OCI-LY7 (cell line): ENCODE measurements at regions not wholly inside any gene's neighbourhood (a gene's known extent, or its start where the extent isn't known, plus 50 kb on each side); places are given as distances from the start of the nearest gene placed in this dataset.

Experiments used
- EZH2phosphoT487 ChIP-seq: fragments of 200-600 bp; sonication (generic); IDR thresholded peaks from 2 replicates; pipeline ENCODE4 v1.6.1; 2018; ENCODE audit warnings: low read depth, borderline replicate concordance, mild to moderate bottlenecking, mixed run types, antibody characterized with exemption, low read length, moderate library complexity, mixed read lengths
- TF ChIP-seq, protein P1 (sequence below): fragments of 200-600 bp; sonication (generic); conservative IDR thresholded peaks from 2 replicates; pipeline ENCODE4 v1.5.1; 2014; ENCODE audit warnings: mild to moderate bottlenecking, antibody characterized with exemption, low read length, moderate library complexity, mixed read lengths

DNA sequence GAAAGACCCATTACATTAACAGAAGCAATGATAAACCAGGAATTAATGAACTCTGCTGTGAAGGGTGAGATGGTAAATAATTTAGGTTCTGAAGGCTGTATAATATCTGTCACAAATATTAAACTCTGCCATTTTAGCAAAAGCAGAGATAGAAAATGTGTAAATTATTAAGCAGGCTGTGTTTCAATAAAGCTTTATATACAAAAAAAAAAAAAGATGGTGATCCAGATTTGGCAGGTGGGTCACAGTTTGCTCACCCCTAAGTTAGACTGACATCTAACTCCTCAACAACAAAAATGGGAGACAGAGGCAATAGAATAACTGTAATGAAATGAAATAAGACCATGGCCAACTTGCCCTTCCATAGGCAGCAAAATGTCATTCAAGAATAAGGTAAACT, 157.3 kb upstream of the FANCL start:
- TF ChIP-seq, protein P1, sequence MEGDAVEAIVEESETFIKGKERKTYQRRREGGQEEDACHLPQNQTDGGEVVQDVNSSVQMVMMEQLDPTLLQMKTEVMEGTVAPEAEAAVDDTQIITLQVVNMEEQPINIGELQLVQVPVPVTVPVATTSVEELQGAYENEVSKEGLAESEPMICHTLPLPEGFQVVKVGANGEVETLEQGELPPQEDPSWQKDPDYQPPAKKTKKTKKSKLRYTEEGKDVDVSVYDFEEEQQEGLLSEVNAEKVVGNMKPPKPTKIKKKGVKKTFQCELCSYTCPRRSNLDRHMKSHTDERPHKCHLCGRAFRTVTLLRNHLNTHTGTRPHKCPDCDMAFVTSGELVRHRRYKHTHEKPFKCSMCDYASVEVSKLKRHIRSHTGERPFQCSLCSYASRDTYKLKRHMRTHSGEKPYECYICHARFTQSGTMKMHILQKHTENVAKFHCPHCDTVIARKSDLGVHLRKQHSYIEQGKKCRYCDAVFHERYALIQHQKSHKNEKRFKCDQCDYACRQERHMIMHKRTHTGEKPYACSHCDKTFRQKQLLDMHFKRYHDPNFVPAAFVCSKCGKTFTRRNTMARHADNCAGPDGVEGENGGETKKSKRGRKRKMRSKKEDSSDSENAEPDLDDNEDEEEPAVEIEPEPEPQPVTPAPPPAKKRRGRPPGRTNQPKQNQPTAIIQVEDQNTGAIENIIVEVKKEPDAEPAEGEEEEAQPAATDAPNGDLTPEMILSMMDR: no peak
- TF ChIP-seq EZH2phosphoT487: no peak
